Lung (tissue), 11 donors: ENCODE measurements at regions not wholly inside any gene's neighbourhood (a gene's known extent, or its start where the extent isn't known, plus 50 kb on each side); places are given as distances from the start of the nearest gene placed in this dataset.

Source experiments
- ATAC-seq: fragments of 200-7000 bp; cut with Tn5 transposase; one replicate; pipeline ENCODE4 v1.9.1; 2020; ENCODE audit warnings: moderate number of reproducible peaks; ENCODE audit not compliant: insufficient read depth, low FRiP score
- DNase-seq, 3 donors: peaks; one replicate each; pipeline ENCODE4 v3.0.0-alpha.2; 2013 to 2017
- H3K27ac ChIP-seq, 2 donors: one replicate each; pipeline ENCODE4 v1.5.1; 2013; ENCODE audit warnings: mild to moderate bottlenecking in 2 of 2, moderate library complexity in 2 of 2, control low read depth in 1 of 2, inconsistent platforms in 1 of 2, low read depth in 1 of 2, low read length in 1 of 2
- H3K27me3 ChIP-seq, 3 donors: one replicate each; pipeline ENCODE4 v1.5.1; 2013; ENCODE audit warnings: low read length in 2 of 3; ENCODE audit not compliant: control insufficient read depth in 3 of 3, insufficient read depth in 3 of 3
- H3K36me3 ChIP-seq, 4 donors: one replicate each; pipeline ENCODE4 v1.5.1; 2013; ENCODE audit warnings: low read length in 4 of 4, mild to moderate bottlenecking in 1 of 4, moderate library complexity in 1 of 4; ENCODE audit not compliant: control insufficient read depth in 4 of 4, insufficient read depth in 4 of 4
- H3K4me1 ChIP-seq, 5 donors: one replicate each; pipeline ENCODE4 v1.5.1; 2013; ENCODE audit warnings: low read length in 5 of 5, mild to moderate bottlenecking in 2 of 5, moderate library complexity in 1 of 5; ENCODE audit not compliant: control insufficient read depth in 5 of 5, insufficient read depth in 5 of 5
- H3K4me3 ChIP-seq: one replicate; pipeline ENCODE4 v1.5.1; 2013; ENCODE audit warnings: mild to moderate bottlenecking, control low read depth, moderate library complexity
- H3K9ac ChIP-seq, 2 donors: one replicate each; pipeline ENCODE4 v1.5.1; 2013; ENCODE audit warnings: low read length in 2 of 2, control low read depth in 1 of 2; ENCODE audit not compliant: insufficient read depth in 1 of 2
- H3K9me3 ChIP-seq, 4 donors: one replicate each; pipeline ENCODE4 v1.5.1; 2013; ENCODE audit warnings: low read length in 3 of 4, mild to moderate bottlenecking in 1 of 4, moderate library complexity in 1 of 4; ENCODE audit not compliant: control insufficient read depth in 4 of 4, insufficient read depth in 3 of 4
- WGBS, 2 donors: extraction: QIAGEN DNeasy Blood & Tissue Kit; methylation state at CpG; one replicate each; pipeline ENCODE4 v1.1.7; 2013; 5-methylcytosine and 5-hydroxymethylcytosine counted together
- TF ChIP-seq, protein P1 (sequence below): IDR thresholded peaks from 2 replicates; pipeline ENCODE4 v1.5.1; 2012; ENCODE audit warnings: mild to moderate bottlenecking; ENCODE audit errors: control extremely low read depth, extremely low read depth
- donor health status: control.
- donor health status: control.
- donor health status: Bipolar disorder and iron deficiency.
- donor health status: healthy.
- donor health status: DM: yes; HTN: yes; CAD: no.

- Histone ChIP-seq H3K9ac (no peak overlapping the region), H3K4me3 (no peak overlapping the region), H3K4me1 (peaks cover 0 to 27% (median 4%) of the 10 kb centered on the region in 5 donors), H3K27me3 (no peaks in the 10 kb centered on the region), H3K9me3 (no peaks in the 10 kb centered on the region), H3K27ac (no peak overlapping the region), H3K36me3 (no peaks in the 10 kb centered on the region)
- DNase-seq, result no peak
- no peak for ATAC-seq
- TF ChIP-seq, protein P1, sequence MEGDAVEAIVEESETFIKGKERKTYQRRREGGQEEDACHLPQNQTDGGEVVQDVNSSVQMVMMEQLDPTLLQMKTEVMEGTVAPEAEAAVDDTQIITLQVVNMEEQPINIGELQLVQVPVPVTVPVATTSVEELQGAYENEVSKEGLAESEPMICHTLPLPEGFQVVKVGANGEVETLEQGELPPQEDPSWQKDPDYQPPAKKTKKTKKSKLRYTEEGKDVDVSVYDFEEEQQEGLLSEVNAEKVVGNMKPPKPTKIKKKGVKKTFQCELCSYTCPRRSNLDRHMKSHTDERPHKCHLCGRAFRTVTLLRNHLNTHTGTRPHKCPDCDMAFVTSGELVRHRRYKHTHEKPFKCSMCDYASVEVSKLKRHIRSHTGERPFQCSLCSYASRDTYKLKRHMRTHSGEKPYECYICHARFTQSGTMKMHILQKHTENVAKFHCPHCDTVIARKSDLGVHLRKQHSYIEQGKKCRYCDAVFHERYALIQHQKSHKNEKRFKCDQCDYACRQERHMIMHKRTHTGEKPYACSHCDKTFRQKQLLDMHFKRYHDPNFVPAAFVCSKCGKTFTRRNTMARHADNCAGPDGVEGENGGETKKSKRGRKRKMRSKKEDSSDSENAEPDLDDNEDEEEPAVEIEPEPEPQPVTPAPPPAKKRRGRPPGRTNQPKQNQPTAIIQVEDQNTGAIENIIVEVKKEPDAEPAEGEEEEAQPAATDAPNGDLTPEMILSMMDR, result no peak
- WGBS, 2 donors, result 86 to 93% methylated on average over 5 of the region's 5 CpGs
Measured at GRCh38 chr3:150130404-150131100, 159.9 kb upstream of the PFN2 start.

DNA sequence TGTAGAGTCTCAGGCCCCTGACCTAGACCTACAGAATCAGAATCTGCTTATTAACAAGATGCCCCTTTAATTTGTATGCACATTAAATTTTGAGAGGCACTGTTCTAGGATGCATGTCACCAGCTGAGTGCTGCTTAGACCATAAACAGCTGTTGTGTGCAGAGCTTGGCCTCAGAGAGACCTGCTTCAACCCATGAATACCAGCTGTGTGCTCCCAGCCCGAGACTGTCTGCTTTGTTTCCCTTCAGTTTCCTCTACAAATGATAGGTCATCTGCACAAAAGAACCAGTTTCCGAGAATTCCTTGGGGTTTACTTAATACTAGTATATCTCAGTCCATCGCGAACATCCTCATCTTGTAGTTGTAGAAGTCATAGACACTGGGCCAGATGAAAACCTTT lies 158.5 kb upstream of the PFN2 start:
- WGBS, 2 donors, result 60 to 89% methylated on average over 4 of the region's 4 CpGs
- no peaks in the 10 kb centered on the region for H3K36me3 ChIP-seq
- H3K9me3 ChIP-seq, result no peaks in the 10 kb centered on the region
- ATAC-seq (no peak), DNase-seq (peak; percentile 77 to 90 (median 89))
- no peak overlapping the region for H3K9ac ChIP-seq
- TF ChIP-seq, protein P1, result no peak
- H3K27ac ChIP-seq, result no peak overlapping the region
- peaks cover 0 to 27% (median 4%) of the 10 kb centered on the region in 5 donors for H3K4me1 ChIP-seq
- H3K27me3 ChIP-seq, result no peaks in the 10 kb centered on the region
- no peak overlapping the region for H3K4me3 ChIP-seq

DNA sequence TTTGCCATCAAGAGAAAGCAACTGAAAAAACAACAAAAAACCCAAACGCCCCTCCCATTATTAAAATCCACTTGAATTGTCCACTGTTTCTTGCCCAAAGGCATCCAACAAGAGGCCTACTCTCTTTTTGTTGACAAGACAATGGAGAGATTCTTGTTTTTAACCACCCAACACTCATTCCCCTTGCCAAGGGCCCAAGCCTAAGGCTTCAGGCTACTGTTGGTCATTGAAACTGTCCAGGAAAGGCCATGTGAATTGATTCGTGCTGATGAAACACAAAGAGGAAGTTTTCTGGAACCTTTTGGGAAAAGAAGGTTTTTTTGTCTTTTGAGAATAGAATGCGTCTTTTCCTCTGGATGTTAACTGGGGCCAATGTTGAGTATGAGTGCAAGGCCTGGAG lies 157.4 kb upstream of the PFN2 start:
- WGBS, 2 donors, result 54 to 73% methylated on average over 3 of the region's 3 CpGs
- no peak for ATAC-seq
- H3K9me3 ChIP-seq, result peaks cover 0 to 2% (median 0%) of the 10 kb centered on the region in 4 donors

More for the DNA sequence above, 157.4 kb upstream of the PFN2 start:
- no peak overlapping the region for H3K4me3 ChIP-seq
- H3K27ac ChIP-seq, result no peak overlapping the region
- H3K4me1 ChIP-seq, result peaks cover 0 to 27% (median 4%) of the 10 kb centered on the region in 5 donors
- no peak for DNase-seq
- no peaks in the 10 kb centered on the region for H3K36me3 ChIP-seq
- no peaks in the 10 kb centered on the region for H3K27me3 ChIP-seq
- TF ChIP-seq, protein P1, result no peak
- H3K9ac ChIP-seq, result no peak overlapping the region
